SK-MEL-5 (cell line): ENCODE measurements at regions not wholly inside any gene's neighbourhood (a gene's known extent, or its start where the extent isn't known, plus 50 kb on each side); places are given as distances from the start of the nearest gene placed in this dataset.

Experiments
- DNase-seq: peaks from one replicate; pipeline ENCODE4 v3.0.0-alpha.2; 2016; ENCODE audit warnings: low read depth, low spot score
- in situ Hi-C: cut with HindIII; loops from 2 replicates; pipeline ENCODE4 v1.10.0; 2016; ENCODE audit warnings: low sequenced_read_pairs, high pct_unique_total_duplicates, low pct_unique_long_range_greater_than_20kb

DNA sequence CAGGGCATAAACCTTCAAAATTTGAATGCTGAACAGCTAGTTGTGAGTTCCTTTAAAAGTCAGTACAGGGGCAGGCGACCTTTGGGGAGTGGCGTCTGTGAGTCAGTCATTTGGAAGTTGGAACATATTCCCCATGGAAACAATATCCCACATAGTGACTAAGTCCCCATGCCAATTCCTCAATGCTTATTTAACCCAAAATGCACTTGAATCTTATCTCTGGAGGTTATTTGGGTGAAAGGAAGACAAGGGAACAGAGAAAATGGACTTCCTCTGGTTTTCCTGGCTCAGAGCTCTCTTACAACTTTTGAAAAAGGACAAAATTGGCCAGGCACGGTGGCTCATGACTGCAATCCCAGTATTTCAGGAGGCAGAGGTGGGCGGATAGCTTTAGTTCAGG is 479.2 kb upstream of the NBEA start:
- in situ Hi-C loops, result no loop called here

DNA sequence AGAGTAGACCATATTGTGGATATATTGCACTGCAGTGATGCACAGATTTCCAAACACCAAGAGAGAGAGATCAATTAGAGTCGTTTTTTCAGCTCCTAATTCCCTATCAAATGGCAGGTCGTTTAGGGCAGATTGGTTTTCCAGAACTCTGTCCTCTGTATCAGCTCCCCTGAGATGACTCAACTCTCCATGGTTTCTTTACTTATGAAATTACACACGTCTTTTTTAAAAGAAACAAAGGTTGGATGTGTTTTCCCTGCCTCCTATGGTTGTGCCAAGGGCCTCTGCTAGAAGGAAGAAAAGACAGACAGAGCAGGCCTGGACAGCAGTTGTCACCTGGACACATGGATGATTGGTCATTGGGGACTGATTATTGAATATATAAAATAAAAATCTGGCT is 478.1 kb upstream of the NBEA start:
- in situ Hi-C loops, result no loop called here
- no peak for DNase-seq

More for the DNA sequence above, 479.2 kb upstream of the NBEA start:
- DNase-seq, result no peak

DNA sequence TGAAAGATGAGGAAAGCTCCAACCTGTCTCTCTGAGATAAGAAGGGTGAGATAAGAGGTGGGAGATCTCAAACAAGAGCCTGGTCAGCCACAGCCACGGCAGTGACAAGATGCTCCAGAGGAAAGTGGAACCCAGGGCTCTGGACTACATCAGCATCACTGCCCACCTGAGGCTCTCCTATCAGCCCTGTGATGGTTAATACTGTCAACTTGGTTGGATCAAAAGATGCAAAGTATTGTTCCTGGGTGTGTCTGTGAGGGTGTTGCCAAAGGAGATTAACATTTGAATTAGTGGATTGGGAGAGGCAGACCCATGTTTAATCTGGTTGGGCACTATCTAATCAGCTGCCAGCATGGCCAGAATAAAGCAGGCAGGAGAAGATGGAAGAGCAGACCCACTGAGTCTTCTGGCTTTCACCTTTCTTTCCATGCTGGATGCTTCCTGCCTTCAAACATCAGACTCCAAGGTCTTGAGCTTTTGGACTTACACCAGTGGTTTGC is 476.6 kb upstream of the NBEA start:
- in situ Hi-C loops, result no loop called here
- no peak for DNase-seq

DNA sequence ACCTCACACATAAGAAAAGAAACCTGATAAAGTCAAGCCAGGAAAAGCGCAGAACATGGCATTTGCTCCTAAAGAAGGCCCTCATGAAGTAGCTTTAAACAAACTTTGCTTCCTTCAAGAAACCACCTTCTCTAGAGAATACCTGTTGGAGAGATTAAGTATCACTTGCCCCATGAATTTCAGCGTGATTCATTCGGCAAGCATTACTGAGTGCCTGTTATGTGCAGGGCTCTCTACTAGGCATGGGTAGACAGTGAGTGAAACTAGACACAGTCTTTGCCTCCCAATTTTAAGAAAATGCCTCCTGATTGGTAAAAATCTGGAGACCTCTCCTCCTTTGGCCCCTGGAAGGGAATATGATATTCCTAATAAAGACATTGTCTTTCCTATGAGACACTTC is 475.8 kb upstream of the NBEA start:
- in situ Hi-C loops, result no loop called here
- DNase-seq, result no peak

DNA sequence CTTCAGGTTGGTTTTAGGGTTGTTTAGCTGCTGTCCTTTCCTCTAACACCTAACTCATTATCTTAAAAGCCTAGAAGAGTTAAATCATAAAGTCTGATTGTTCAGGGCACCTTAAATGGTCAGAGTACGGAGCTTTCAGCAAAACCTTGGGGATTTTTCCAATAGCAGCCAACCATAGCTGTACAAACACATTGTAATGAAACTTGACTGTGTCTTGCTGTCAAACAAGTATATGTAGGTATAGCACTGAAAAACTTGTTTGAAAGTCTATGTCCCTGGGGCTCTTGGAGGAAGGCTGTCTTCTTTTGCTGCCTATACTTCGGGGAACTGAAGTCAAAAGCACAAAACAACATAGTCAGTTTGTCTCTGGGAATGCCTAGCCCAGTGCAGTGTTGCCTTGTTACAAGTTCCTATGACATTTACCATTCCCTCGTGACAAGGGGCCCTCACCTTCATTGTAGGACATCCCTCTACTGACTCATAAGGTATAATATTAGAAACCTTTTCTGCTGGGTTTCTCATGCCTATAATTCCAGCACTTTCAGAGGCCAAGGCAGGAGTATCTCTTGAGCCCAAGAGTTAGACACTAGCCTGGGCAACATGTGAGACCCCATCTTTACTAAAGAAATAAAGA is 474.5 kb upstream of the NBEA start:
- in situ Hi-C loops, result no loop called here
- no peak for DNase-seq

DNA sequence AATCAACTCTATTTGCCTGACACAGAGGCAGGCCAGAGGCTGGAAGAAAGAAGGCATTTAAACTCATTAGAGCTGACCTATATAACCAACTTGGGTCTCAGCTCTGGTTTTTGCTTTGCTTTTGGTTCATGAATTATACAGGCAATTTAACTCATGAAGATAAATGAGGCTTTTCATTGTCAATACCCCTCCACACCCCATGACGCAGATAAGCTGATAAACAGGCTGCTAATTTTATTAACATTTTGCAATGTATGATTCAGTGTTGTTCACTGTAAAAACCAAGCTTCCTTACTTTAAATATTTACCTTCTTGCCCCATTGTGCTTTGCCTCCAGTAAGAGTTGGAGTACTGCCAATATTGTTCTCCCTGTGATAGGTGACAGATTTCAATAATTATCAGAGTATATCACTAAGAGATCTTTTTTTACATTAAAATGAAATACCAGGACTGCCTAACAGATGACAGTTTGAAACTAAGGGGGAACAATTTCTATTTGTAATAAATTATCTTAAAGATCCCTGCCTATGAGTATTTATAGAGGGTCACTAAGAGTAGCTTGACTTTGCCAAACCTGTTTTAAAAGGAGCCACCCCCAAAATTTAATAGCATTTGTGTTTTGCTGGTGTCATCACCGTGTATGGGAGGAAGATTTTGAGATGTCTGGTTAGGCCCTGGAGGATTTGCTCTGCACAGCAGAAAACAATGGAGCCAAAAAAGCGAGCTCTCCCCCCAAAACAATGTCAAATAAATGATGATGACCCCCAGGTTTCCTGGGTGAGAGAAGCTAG is 472.7 kb upstream of the NBEA start:
- DNase-seq, result peak; percentile 36
- in situ Hi-C loops, result no loop called here

DNA sequence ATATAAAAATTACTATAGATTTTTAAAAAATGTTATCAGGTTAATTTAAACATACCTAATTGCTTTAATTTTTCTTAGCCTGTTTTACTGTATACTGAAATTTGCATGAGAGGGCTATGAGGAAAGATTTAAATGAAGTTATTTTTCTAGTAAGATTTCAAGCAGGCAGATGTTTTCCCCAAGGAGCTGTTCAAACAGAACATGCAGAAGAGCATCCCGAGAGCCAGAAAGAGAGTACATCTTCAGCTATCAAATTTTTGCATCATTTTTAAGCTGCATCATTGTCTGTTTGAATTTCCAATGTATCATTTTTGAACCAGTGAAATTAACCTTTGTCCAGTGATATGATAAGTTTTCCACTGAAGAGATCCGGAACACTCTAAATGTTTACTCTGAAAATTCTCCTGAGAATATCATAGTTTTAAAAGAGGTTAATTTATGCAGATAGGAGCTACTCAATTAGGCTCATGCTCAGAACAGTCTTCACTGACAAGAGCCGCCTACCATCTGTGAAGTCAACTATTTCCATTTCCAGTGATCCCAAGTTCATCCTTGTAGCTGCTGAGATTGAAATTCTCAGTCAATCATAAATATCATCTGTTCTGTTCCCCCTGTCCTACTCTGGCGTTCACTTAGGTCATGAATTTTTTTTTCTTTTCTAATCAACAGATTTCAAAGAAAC is 467.7 kb upstream of the NBEA start:
- in situ Hi-C loops, result no loop called here
- no peak for DNase-seq

DNA sequence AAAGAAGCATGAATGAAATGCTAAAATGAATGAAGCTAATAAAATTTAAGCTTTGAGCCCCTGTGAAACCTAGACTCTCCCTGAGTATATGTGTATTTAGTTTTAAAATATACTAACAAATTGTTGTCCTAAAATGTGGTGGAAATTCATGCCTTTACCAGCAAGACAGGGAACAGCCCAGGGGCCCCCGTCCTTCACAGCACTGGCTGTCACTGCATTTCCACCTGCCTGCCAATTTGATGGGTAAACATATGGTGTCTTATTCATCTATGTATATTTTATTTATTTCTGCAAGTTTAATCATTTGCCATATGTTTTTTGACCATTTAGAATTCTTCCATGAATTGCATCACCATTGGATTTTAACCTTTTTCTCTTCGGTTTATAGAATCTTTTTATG is 463.7 kb upstream of the NBEA start:
- DNase-seq, result no peak
- in situ Hi-C loops, result no loop called here

GRCh38 chr13:34502011-34502410 is 440.1 kb upstream of the NBEA start:
- DNase-seq, result no peak
- in situ Hi-C loops, result no loop called here

DNA sequence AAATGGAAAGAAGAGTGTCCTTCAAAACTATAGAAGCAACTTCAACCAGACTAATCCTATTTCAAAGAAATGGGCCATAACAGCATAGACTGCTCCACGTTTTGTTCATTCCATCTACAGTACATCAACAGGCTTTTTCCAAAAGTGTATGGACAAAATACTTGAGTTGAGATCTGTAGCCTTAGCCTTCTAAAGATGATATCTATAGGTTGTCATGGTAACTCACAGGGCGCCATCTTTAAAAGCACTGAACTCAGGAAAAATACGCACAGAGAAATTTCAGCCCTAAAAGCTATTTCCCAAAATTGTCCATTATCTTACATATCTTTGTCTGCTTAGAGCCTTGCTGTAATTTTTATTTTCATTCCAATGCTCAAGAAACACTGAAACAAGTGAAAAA is 439.4 kb upstream of the NBEA start:
- in situ Hi-C loops, result no loop called here

DNA sequence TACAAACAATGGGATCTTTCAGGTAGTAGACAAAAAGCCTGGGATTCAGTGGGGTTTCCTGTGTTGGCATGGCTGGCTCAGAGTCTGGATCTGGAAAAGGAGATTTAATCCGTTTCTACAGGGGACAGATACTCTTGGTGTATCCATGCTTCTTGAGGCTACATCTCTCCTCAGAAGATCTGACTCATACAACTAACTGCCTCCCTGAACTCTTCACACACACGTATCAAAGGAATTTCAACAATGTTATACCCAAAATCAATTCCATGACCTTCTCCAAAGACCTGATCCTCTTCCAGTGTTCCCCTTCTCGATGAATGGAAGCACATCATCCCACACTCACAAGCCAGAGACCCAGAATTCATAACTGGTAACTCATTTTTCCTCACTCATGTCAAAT is 435.3 kb upstream of the NBEA start:
- in situ Hi-C loops, result no loop called here
- DNase-seq, result no peak

More for the DNA sequence above, 439.4 kb upstream of the NBEA start:
- DNase-seq, result no peak

- in situ Hi-C loops, result no loop called here
- no peak for DNase-seq
Observed at GRCh38 chr13:34507630-34508029, 434.4 kb upstream of the NBEA start.

DNA sequence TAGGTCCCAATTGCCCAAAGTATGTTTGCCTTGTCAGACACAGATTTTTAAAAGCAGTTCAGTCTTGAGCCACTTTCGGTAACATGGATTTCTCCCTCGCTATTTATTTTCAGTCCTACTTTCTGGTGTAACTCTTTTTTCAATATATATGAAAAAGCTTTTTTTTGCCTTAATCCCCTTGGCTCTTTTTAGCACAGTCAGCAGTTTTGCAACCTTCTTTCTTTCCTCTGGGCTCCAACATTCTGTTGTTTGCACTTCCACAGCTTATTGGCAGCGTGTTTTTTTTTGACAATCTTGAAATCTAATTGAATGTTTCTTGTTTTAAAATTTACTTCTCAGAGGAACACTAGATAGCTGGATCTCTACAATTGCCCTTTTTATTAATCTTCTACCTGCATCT is 429.3 kb upstream of the NBEA start:
- DNase-seq, result no peak
- in situ Hi-C loops, result no loop called here

DNA sequence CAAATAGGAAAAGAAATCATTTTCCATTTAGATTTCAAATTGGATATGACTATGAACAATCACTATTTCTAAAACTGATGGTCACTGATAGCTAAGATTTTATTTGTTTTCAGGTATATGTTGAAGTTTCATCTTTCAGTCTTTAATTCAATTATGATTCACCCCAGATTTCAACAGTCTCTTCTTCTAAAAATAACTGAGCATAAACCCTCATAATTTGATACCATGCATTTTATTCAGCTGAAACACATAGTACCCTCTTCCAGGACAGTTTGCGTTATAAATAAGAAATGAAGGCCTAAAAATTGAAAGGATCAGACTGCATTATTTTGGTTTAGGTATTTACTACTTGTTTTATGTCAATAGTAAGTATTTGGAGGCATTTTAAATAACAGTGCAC is 428.5 kb upstream of the NBEA start:
- in situ Hi-C loops, result no loop called here
- no peak for DNase-seq

- DNase-seq, result no peak
- in situ Hi-C loops, result no loop called here
Observed at GRCh38 chr13:34515201-34515600, 426.9 kb upstream of the NBEA start.

GRCh38 chr13:34521171-34521570 is 420.9 kb upstream of the NBEA start:
- in situ Hi-C loops, result no loop called here
- no peak for DNase-seq

- in situ Hi-C loops, result no loop called here
- DNase-seq, result no peak
Observed at GRCh38 chr13:34522808-34523207, 419.3 kb upstream of the NBEA start.

DNA sequence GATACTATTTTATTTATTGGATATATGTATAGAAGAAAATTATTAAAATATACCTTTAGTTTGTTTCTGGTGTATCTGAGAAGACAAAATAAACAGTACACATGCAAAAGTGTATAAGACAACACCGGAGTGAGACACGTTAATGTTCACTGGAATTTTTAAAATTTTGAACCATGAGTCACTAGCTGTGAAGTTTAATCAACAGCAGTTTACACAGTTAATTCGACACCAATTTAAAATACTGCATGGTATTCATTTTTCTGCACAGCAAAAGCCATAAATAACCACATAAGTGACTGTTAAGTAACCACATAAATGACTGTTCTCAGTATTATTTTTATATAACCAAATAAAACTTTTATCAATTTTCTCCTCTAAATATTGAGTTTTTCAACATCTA is 418.7 kb upstream of the NBEA start:
- DNase-seq, result no peak
- in situ Hi-C loops, result no loop called here

DNA sequence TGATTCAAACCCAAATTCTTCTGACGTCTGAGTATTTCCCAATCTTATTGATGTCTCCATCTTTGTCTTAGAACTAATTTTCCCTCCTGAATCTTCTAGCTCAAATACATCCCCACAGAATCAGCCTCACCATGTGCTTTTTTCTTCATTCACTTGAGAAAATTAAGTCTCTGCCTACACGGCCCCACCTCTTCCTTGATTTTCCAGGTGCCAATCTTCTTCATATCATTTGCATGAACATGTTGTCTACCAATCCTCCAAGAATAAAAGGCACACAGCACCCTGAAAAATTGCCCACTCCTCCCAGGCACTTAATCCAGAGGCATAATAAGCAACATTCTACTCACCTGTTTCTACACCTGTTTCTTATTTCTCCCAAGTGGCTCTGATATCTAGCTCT is 408.1 kb upstream of the NBEA start:
- no peak for DNase-seq
- in situ Hi-C loops, result no loop called here
